WTC11 (cell line): ENCODE measurements at regions not wholly inside any gene's neighbourhood (a gene's known extent, or its start where the extent isn't known, plus 50 kb on each side); places are given as distances from the start of the nearest gene placed in this dataset.

Experiments
- CTCF ChIP-seq: fragments of 200-600 bp; IDR thresholded peaks from 2 replicates; pipeline ENCODE4 v1.8.0; 2022; ENCODE audit warnings: antibody characterized with exemption
- HMGXB4 ChIP-seq: sonication (generic); formaldehyde crosslinking; IDR thresholded peaks from 2 replicates; pipeline ENCODE4 v1.8.1; 2023; ENCODE audit warnings: mild to moderate bottlenecking, moderate library complexity, missing genetic modification reagents
- IRF1 ChIP-seq: sonication (generic); formaldehyde crosslinking; IDR thresholded peaks from 2 replicates; pipeline ENCODE4 v1.8.0; 2023; ENCODE audit warnings: missing genetic modification reagents
- MAX ChIP-seq: sonication (generic); formaldehyde crosslinking; IDR thresholded peaks from 2 replicates; pipeline ENCODE4 v1.8.0; 2022; ENCODE audit warnings: mild to moderate bottlenecking, missing genetic modification reagents
- ZNF121 ChIP-seq: sonication (generic); formaldehyde crosslinking; IDR thresholded peaks from 2 replicates; pipeline ENCODE4 v1.8.0; 2023; ENCODE audit warnings: missing genetic modification reagents

- TF ChIP-seq IRF1 (no peak), MAX (CRISPR knock-in tag) (no peak), HMGXB4 (CRISPR knock-in tag) (no peak), CTCF (no peak), ZNF121 (CRISPR knock-in tag) (no peak)
Observed at GRCh38 chr1:181184621-181185020, 96.1 kb downstream of the IER5 start.
